ENCODE measurements at regions not wholly inside any gene's neighbourhood (a gene's known extent, or its start where the extent isn't known, plus 50 kb on each side); places are given as distances from the start of the nearest gene placed in this dataset.

DNA sequence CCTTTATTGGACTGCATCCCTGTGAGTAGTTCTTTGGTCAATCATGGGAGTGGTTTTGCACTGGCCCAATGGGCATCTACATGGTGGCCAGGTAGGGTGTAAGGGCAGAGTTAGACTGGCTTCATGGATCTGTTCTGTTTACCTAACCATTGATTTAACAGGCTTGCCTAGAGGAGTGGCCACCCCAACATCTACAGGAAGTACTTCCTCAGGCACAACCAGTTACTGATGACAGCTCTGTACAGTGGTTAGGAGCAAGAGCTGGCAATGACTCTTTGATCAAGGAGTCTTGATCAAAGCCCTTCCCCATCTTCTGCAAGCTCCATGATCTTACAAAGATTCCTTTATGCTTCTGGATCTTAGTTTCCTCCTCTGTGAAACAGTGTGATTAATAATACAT lies 140.9 kb upstream of the CYP1B1 start:
- TF ChIP-seq ZNF565 (CRISPR knock-in tag; conservative IDR thresholded peaks at IDR 0.05; ENCODE audit: low read depth): no peak
- no peak for TF ChIP-seq ZC3H10 (CRISPR knock-in tag; IDR thresholded peaks at IDR 0.05)
- no peak for ATAC-seq

- TF ChIP-seq CSDC2 (CRISPR knock-in tag; IDR thresholded peaks at IDR 0.05) (no peak), GLIS3 (CRISPR knock-in tag; IDR thresholded peaks at IDR 0.05) (no peak), TCF4 (CRISPR knock-in tag; IDR thresholded peaks at IDR 0.05; ENCODE audit: borderline replicate concordance) (no peak), ZFP3 (CRISPR knock-in tag; IDR thresholded peaks at IDR 0.05) (no peak), SNAI2 (CRISPR knock-in tag; IDR thresholded peaks at IDR 0.05) (no peak), ZNF8 (CRISPR knock-in tag; IDR thresholded peaks at IDR 0.05) (no peak), POU6F1 (CRISPR knock-in tag; IDR thresholded peaks at IDR 0.05; ENCODE audit: borderline replicate concordance, low read depth) (no peak), BACH2 (CRISPR knock-in tag; IDR thresholded peaks at IDR 0.05; ENCODE audit: borderline replicate concordance) (no peak), PPARA (CRISPR knock-in tag; IDR thresholded peaks at IDR 0.05; ENCODE audit: borderline replicate concordance) (no peak), ZFP30 (CRISPR knock-in tag; IDR thresholded peaks at IDR 0.05) (no peak), ESRRG (CRISPR knock-in tag; IDR thresholded peaks at IDR 0.05) (no peak), TSHZ2 (CRISPR knock-in tag; IDR thresholded peaks at IDR 0.05) (no peak), ARNTL (CRISPR knock-in tag; IDR thresholded peaks at IDR 0.05; ENCODE audit: borderline replicate concordance, low read depth) (no peak), TOX (CRISPR knock-in tag; IDR thresholded peaks at IDR 0.05; ENCODE audit: borderline replicate concordance) (no peak), RARB (CRISPR knock-in tag; IDR thresholded peaks at IDR 0.05) (no peak), ZNF70 (CRISPR knock-in tag; IDR thresholded peaks at IDR 0.05) (no peak), ZC3H10 (CRISPR knock-in tag; IDR thresholded peaks at IDR 0.05) (no peak), ISL1 (CRISPR knock-in tag; IDR thresholded peaks at IDR 0.05) (no peak)
- TF ChIP-seq, protein P1, sequence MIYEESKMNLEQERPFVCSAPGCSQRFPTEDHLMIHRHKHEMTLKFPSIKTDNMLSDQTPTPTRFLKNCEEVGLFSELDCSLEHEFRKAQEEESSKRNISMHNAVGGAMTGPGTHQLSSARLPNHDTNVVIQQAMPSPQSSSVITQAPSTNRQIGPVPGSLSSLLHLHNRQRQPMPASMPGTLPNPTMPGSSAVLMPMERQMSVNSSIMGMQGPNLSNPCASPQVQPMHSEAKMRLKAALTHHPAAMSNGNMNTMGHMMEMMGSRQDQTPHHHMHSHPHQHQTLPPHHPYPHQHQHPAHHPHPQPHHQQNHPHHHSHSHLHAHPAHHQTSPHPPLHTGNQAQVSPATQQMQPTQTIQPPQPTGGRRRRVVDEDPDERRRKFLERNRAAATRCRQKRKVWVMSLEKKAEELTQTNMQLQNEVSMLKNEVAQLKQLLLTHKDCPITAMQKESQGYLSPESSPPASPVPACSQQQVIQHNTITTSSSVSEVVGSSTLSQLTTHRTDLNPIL (CRISPR knock-in tag; IDR thresholded peaks at IDR 0.05; ENCODE audit: low read depth): no peak
- TF ChIP-seq, protein P2, sequence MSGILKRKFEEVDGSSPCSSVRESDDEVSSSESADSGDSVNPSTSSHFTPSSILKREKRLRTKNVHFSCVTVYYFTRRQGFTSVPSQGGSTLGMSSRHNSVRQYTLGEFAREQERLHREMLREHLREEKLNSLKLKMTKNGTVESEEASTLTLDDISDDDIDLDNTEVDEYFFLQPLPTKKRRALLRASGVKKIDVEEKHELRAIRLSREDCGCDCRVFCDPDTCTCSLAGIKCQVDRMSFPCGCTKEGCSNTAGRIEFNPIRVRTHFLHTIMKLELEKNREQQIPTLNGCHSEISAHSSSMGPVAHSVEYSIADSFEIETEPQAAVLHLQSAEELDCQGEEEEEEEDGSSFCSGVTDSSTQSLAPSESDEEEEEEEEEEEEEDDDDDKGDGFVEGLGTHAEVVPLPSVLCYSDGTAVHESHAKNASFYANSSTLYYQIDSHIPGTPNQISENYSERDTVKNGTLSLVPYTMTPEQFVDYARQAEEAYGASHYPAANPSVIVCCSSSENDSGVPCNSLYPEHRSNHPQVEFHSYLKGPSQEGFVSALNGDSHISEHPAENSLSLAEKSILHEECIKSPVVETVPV (CRISPR knock-in tag; IDR thresholded peaks at IDR 0.05): no peak
- no peak for ATAC-seq
Observed at GRCh38 chr2:38215993-38216392, 140.0 kb upstream of the CYP1B1 start.

DNA sequence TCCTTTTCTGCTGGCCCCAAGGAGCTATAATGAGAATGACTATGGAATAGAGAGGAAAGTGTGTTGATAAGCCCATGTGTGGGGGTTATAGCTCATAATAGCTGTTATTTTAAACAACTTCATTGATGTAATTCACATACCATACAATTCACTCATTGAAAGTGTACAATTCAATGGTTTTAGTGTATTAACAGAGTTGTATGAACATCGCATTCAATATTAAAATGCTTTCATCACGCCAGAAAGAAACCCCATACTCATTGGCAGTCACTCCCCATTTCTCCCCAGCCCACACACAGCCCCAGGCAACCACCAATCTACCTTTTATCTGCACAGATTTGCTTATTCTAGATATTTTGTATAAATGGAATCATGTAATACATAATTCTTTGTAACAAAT lies 139.6 kb upstream of the CYP1B1 start:
- ATAC-seq: no peak

More for the DNA sequence above, 139.6 kb upstream of the CYP1B1 start:
- TF ChIP-seq ESRRG (CRISPR knock-in tag; IDR thresholded peaks at IDR 0.05) (no peak), ZFP30 (CRISPR knock-in tag; IDR thresholded peaks at IDR 0.05) (no peak), ZFP3 (CRISPR knock-in tag; IDR thresholded peaks at IDR 0.05) (no peak), CSDC2 (CRISPR knock-in tag; IDR thresholded peaks at IDR 0.05) (no peak), ZC3H10 (CRISPR knock-in tag; IDR thresholded peaks at IDR 0.05) (no peak), ZNF8 (CRISPR knock-in tag; IDR thresholded peaks at IDR 0.05) (no peak), OSR1 (CRISPR knock-in tag; IDR thresholded peaks at IDR 0.05) (no peak), ARNTL (CRISPR knock-in tag; IDR thresholded peaks at IDR 0.05; ENCODE audit: borderline replicate concordance, low read depth) (no peak), SNAI2 (CRISPR knock-in tag; IDR thresholded peaks at IDR 0.05) (no peak), POU6F1 (CRISPR knock-in tag; IDR thresholded peaks at IDR 0.05; ENCODE audit: borderline replicate concordance, low read depth) (no peak), ZNF70 (CRISPR knock-in tag; IDR thresholded peaks at IDR 0.05) (no peak), BACH2 (CRISPR knock-in tag; IDR thresholded peaks at IDR 0.05; ENCODE audit: borderline replicate concordance) (no peak), PPARA (CRISPR knock-in tag; IDR thresholded peaks at IDR 0.05; ENCODE audit: borderline replicate concordance) (no peak), RARB (CRISPR knock-in tag; IDR thresholded peaks at IDR 0.05) (no peak)
- TF ChIP-seq, protein P1 (CRISPR knock-in tag; IDR thresholded peaks at IDR 0.05; ENCODE audit: low read depth): no peak
- TF ChIP-seq, protein P2 (CRISPR knock-in tag; IDR thresholded peaks at IDR 0.05): no peak
- TF ChIP-seq, protein P3, sequence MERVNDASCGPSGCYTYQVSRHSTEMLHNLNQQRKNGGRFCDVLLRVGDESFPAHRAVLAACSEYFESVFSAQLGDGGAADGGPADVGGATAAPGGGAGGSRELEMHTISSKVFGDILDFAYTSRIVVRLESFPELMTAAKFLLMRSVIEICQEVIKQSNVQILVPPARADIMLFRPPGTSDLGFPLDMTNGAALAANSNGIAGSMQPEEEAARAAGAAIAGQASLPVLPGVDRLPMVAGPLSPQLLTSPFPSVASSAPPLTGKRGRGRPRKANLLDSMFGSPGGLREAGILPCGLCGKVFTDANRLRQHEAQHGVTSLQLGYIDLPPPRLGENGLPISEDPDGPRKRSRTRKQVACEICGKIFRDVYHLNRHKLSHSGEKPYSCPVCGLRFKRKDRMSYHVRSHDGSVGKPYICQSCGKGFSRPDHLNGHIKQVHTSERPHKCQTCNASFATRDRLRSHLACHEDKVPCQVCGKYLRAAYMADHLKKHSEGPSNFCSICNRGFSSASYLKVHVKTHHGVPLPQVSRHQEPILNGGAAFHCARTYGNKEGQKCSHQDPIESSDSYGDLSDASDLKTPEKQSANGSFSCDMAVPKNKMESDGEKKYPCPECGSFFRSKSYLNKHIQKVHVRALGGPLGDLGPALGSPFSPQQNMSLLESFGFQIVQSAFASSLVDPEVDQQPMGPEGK (CRISPR knock-in tag; IDR thresholded peaks at IDR 0.05; ENCODE audit: borderline replicate concordance): no peak

Measured in SK-N-SH treated with all-trans-retinoic acid at 6 μM for 48 hours (cell line).